Loucy (cell line): ENCODE measurements at regions not wholly inside any gene's neighbourhood (a gene's known extent, or its start where the extent isn't known, plus 50 kb on each side); places are given as distances from the start of the nearest gene placed in this dataset.

ENCODE experiments used
- EZH2phosphoT487 ChIP-seq: fragments of 200-600 bp; IDR thresholded peaks from 2 replicates; pipeline ENCODE4 v1.6.1; 2018; ENCODE audit warnings: antibody characterized with exemption, mild to moderate bottlenecking, moderate library complexity, borderline replicate concordance
- TF ChIP-seq, protein P1 (sequence below): fragments of 200-600 bp; sonication (generic); conservative IDR thresholded peaks from 2 replicates; pipeline ENCODE4 v1.5.1; 2014; ENCODE audit warnings: mild to moderate bottlenecking, antibody characterized with exemption, low read length

DNA sequence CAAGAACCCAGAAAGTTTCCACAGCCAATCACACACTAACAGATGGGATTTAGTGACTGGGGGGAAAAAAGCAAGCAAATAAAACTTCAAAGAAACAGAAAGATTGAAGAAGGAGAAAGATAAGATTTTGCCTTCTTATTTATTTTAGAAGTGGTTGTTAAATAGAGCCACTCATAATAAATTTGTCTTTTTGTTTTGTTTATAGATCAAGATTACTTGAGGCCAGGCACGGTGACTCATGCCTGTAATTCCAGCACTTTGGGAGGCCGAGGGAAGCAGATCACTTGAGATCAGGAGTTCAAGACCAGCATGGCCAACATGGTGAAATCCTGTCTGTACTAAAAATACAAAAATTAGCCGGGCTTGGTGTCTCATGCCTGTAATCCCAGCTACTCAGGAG is 94.9 kb upstream of the RANBP3L start:
- TF ChIP-seq, protein P1, sequence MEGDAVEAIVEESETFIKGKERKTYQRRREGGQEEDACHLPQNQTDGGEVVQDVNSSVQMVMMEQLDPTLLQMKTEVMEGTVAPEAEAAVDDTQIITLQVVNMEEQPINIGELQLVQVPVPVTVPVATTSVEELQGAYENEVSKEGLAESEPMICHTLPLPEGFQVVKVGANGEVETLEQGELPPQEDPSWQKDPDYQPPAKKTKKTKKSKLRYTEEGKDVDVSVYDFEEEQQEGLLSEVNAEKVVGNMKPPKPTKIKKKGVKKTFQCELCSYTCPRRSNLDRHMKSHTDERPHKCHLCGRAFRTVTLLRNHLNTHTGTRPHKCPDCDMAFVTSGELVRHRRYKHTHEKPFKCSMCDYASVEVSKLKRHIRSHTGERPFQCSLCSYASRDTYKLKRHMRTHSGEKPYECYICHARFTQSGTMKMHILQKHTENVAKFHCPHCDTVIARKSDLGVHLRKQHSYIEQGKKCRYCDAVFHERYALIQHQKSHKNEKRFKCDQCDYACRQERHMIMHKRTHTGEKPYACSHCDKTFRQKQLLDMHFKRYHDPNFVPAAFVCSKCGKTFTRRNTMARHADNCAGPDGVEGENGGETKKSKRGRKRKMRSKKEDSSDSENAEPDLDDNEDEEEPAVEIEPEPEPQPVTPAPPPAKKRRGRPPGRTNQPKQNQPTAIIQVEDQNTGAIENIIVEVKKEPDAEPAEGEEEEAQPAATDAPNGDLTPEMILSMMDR: no peak
- TF ChIP-seq EZH2phosphoT487: no peak
